HG02884 (cell line): ENCODE measurements at regions not wholly inside any gene's neighbourhood (a gene's known extent, or its start where the extent isn't known, plus 50 kb on each side); places are given as distances from the start of the nearest gene placed in this dataset.
"Not testable (repeated sequence)": the region's sequence is repeated elsewhere in the genome, so short reads cannot be mapped to it uniquely, and the experiment has no call there.

Experiments
- ATAC-seq: cut with Tn5 transposase; IDR thresholded peaks from one replicate; pipeline ENCODE4 v1.9.1; 2021; ENCODE audit warnings: mild to moderate bottlenecking, moderate library complexity; ENCODE audit not compliant: unreplicated experiment

GRCh38 chr18:46226461-46226860 is 122.3 kb downstream of the HAUS1 start:
- no peak for ATAC-seq

GRCh38 chr18:46229641-46230040 is 125.5 kb downstream of the HAUS1 start:
- ATAC-seq = not testable (repeated sequence)

- ATAC-seq = no peak
Measured at GRCh38 chr18:46236156-46236555, 132.0 kb downstream of the HAUS1 start.

GRCh38 chr18:46237891-46238290 is 133.7 kb downstream of the HAUS1 start:
- no peak for ATAC-seq

GRCh38 chr18:46239549-46239948 is 135.4 kb downstream of the HAUS1 start:
- no peak for ATAC-seq

GRCh38 chr18:46239998-46240397 is 135.8 kb downstream of the HAUS1 start:
- no peak for ATAC-seq

- not testable (repeated sequence) for ATAC-seq
Measured at GRCh38 chr18:46241393-46241792, 137.2 kb downstream of the HAUS1 start.

GRCh38 chr18:46242183-46242582 is 138.0 kb downstream of the HAUS1 start:
- ATAC-seq = no peak

GRCh38 chr18:46243095-46243494 is 138.9 kb downstream of the HAUS1 start:
- no peak for ATAC-seq

- ATAC-seq = no peak
Measured at GRCh38 chr18:46243673-46244072, 139.5 kb downstream of the HAUS1 start.

GRCh38 chr18:46246101-46246500 is 141.9 kb downstream of the HAUS1 start:
- ATAC-seq = no peak

GRCh38 chr18:46247942-46248341 is 143.8 kb downstream of the HAUS1 start:
- no peak for ATAC-seq

GRCh38 chr18:46250084-46250811 is 146.1 kb downstream of the HAUS1 start:
- peak; percentile 99 for ATAC-seq

- peak; percentile 17 for ATAC-seq
Measured at GRCh38 chr18:46250812-46251173, 146.6 kb downstream of the HAUS1 start.

- no peak for ATAC-seq
Measured at GRCh38 chr18:46252759-46253158, 148.6 kb downstream of the HAUS1 start.

- ATAC-seq = no peak
Measured at GRCh38 chr18:46253498-46253897, 149.3 kb downstream of the HAUS1 start.

GRCh38 chr18:46256078-46256477 is 151.9 kb downstream of the HAUS1 start:
- no peak for ATAC-seq

GRCh38 chr18:46257366-46257765 is 153.2 kb downstream of the HAUS1 start:
- no peak for ATAC-seq

GRCh38 chr18:46260016-46260878 is 156.1 kb downstream of the HAUS1 start:
- ATAC-seq = no peak

GRCh38 chr18:46260879-46261143 is 156.6 kb downstream of the HAUS1 start:
- no peak for ATAC-seq

GRCh38 chr18:46261799-46262198 is 157.6 kb downstream of the HAUS1 start:
- no peak for ATAC-seq

- ATAC-seq = no peak
Measured at GRCh38 chr18:46262856-46263255, 158.7 kb downstream of the HAUS1 start.
